Effector CD8-positive, alpha-beta T cell (primary cell): ENCODE measurements at regions not wholly inside any gene's neighbourhood (a gene's known extent, or its start where the extent isn't known, plus 50 kb on each side); places are given as distances from the start of the nearest gene placed in this dataset.

ENCODE experiments used
- DNase-seq: peaks from one replicate; lab custom pipeline; 2025; lab: John Stamatoyannopoulos, UW

DNA sequence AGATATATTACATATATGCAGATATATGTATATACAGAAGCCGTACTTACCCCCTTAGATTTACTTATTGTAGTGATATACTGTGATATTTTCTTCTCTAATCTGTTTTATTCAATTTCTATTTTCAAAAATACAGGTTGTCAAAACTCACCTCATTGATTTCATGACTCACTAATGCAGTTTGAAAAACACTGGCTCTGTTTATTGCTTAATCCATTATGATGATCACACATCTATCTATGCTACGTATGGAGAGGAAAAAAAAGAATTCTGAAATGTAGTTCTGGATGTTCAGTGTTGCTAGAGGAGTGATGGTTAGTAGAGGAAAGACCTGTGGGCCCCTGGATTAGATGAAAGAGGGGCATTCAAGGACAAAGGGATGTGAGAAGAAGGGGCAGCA lies 121.0 kb upstream of the RPS23 start:
- no peak for DNase-seq

- no peak for DNase-seq
Observed at GRCh38 chr5:82397741-82398320, 119.7 kb upstream of the RPS23 start.

DNA sequence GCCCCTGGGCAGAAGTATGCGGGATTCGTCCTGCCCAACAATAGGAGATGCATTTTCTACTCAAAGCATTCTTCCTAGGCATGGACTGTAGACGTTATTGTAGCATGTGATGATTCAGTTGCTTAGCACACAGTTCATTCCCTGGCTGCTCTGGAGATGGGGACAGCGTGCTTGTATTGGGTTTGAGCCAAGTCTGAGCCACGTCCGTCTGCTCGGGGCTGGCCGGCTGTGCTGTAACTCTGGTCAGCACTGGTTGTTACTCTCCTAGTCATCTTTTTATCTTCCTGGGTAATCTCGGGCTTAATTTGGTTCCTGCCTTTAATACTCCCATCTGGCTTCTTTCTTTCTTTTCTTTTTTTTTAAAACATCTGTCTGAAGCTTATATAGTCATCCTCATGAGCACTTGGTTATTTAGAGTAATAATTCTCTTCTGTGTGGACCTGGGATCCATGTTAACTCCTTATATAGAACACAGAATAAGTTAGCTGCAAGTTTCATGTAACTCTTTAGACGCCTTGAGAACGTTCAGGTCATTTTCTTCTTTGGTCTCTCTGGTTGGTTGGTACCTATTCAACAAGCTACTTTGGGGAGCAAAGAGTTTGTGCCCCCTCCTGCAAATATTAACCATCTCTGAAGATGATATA lies 118.8 kb upstream of the RPS23 start:
- DNase-seq: no peak

GRCh38 chr5:82396396-82396795 lies 118.2 kb upstream of the RPS23 start:
- DNase-seq: no peak

DNA sequence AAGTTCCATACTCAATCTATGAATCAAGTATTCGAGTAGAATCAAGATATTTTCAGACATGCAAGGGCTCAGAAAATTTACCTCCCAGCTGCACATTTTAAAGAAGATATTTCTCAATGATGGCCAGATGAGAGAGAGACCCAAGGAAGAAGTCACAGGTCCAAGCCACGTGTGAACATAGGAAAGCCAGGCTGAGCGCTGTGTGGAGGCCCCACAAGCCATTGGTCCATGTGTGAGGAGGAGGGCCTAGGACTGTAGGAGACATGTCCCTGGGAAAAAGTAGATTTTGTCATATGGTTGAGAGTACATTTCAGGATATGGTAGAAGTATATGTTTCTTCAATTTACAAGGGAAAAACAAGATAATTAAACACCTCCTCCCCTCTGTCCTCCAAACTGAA lies 115.8 kb upstream of the RPS23 start:
- no peak for DNase-seq

GRCh38 chr5:82390088-82390487 lies 111.9 kb upstream of the RPS23 start:
- no peak for DNase-seq

DNA sequence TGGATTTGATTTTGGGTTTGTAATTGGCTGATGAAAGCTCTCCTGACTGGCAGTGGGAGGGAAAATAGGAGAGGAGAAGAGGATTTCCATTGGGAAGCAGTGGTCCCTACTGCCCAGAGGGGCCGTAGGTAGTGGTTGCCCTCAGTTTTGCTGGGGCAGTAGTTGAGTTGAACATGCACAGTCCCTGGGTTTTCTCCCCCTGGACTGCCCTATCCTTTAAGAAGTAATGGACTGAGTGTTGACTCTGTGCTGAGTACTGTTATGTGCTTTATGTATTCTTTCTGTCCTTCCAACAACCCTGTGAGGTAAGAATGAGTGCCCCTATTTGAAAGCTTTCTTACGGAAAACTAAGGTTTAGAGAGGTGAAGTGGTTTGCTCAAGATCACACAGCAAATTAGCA lies 111.2 kb upstream of the RPS23 start:
- no peak for DNase-seq

- no peak for DNase-seq
Observed at GRCh38 chr5:82388181-82388580, 110.0 kb upstream of the RPS23 start.

DNA sequence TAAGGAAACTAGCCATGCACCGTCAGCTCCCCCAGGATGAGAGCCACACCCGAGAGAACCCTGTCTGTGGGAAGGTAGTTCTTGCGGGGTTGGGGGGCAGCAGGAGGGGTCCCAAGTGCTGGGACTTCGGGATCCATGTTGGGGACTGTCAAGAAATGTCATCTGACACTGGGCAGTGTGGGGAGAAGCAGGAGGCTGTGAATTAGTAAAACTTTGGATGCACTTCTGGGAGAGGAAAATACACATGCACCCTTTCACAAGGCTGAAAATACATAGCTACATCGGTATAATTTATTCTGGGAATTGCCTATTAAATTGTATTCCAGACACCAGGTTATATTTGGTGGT lies 109.6 kb upstream of the RPS23 start:
- DNase-seq: no peak

- no peak for DNase-seq
Observed at GRCh38 chr5:82387001-82387818, 109.1 kb upstream of the RPS23 start.

- no peak for DNase-seq
Observed at GRCh38 chr5:82386576-82386975, 108.4 kb upstream of the RPS23 start.

DNA sequence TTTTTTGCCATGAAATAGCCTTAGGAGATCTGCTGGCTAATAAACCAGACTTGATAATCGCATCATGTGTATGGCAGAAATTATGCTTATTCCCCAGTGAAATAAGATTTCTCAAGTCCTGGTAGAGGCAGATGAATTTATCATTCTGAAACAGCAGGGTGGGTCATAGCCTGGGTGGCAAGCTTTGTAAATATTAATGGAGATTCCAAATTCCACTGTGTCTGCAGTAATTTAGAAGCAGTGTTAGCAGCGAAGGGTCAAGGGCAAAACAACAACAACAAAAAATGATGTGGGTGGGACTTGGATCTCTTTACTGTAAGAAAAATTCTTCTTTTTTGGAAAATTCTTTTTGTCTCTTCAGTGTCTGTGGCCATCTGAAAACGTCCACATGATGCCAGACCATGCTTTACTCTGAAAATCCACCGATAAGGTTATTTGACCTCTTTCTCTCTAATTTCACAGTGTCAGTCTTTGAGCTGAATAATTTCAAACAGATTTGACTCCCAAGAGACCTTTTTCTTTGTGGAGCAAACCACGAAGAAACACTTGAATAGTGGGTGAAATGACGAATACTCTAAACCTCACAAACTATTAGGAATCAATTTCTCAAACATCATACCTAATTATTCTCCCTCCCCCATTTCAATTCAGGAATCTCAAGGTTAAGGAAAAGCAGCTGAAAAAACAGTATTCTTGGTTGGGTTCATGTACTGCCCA lies 106.0 kb upstream of the RPS23 start:
- DNase-seq: no peak

- no peak for DNase-seq
Observed at GRCh38 chr5:82381591-82381990, 103.4 kb upstream of the RPS23 start.

DNA sequence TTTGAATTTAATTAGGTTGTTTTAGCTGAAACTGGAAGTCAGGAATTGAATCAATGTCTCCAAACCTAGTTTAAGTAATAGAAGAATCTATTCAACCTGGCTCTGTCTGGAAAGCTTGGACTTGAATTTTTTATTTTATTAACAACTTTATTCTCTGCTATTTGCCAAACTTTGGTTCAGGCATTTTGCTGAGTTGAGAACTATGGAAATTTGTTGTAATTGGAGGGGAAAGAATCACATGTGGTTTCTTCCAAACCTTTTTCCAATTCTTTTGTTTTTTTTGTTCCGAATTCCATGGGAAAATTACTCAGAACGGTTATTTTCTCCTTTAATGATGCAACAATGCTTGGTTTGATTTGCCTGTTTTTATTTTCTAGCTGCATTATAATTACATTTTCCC lies 98.2 kb upstream of the RPS23 start:
- no peak for DNase-seq

DNA sequence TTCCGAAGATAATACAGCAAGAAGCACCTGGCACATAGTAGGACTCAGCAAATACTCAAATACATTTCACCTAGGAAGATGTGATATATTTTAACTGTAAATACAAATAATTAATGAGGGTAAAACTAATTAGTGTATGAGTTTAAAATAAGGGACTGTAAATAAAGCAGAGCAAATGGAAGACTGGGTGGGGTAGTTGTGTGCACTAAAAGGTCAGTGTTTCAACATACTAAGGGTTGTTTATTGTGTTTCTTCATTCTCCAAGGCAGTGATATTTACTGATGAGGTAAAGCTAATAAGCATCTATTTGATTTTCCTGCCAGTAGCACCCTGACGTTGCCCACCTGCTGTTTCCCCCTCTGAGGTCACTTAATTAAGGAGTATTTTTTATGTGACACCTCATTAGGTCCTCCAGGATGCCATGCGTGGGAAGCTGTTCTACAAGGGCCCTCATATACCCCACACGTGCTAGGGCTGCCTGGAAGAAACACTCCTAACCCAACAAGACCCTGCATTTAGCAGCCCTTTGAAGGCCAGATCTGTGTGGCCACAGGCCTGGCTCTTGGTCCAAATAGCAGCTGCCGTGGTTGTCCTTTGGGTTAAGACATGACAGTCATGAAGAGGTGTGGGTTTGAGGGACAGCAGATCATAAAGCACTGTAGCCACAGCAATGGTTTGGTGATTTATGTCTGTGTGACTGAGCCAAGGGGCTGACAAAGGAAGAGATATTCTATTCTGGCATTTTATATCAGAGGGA lies 97.5 kb upstream of the RPS23 start:
- DNase-seq: no peak

DNA sequence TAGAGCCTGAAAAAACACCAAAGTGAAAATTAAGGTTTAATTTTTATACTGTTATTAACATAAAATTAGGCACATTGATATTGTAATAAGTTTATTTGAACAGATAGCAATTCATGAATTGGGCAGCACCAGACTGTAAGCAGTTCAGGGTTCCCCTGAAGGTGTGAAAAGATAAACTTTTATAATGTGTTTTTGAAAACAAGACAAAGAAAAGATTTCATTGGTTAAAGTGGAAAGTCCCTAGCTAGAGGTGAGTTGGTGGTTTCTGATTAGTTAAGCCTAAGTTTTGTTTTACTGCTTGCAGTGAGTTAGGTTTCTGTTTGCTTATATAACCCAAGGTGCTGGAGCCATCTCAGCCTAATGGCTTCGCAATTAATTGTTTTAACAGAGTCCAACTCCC lies 96.5 kb upstream of the RPS23 start:
- no peak for DNase-seq

DNA sequence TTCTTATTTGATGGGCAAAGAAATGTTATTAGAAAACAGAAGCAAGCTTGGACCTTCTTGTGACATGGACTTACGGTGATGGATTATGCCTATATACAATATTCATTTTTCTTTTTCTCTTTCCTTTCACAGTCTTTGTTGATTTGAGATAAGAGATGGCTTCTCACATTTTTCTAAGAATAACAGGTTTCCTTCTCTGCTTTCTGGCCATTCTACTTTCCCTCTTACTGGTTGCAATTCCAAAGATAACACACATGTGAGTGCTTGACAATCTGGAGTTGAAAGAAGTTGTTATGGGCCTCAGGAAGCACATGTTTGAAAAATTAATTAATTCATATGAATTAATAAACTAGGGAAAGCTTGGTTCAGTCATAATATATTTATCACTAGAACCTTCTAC lies 89.8 kb upstream of the RPS23 start:
- DNase-seq: no peak

- DNase-seq: no peak
Observed at GRCh38 chr5:82365744-82366228, 87.6 kb upstream of the RPS23 start.

DNA sequence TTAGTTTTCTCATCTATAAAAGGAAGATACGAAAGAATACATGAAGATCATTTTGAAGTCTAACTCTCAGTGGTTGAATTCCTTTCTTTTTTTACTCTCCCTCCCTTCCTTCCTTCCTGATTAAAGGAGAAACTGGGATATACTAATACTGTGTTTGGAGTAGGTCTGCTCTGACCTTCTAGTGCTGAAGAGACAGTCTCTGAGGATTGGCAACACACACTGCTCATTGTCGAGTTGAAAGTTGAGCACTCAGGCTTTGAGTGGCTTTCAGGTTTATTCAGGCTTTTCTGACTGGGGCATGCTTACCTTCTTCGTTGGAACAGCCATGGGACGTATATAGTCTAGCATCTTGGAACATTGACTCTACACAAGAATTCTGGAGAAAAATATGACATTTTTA lies 86.9 kb upstream of the RPS23 start:
- DNase-seq: no peak

GRCh38 chr5:82364497-82364896 lies 86.3 kb upstream of the RPS23 start:
- DNase-seq: no peak

DNA sequence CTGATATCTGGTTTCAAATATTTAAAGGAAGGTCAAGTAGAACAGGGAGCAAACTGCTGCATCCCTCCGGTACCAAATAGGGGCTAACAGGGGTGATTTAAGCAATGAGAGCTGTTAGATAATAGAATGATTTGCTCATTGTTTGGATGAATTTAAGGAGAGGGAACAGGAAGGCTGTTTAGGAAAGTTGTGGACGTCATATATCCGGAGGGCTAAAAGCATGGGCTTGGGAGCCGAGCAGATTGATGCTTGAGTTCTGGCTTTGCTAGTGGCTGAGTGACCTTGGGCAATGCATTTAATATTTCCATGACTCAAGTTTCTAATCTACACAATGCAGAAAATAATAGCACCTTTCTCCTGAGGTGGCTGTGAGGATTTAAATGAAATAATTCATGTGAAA lies 85.4 kb upstream of the RPS23 start:
- no peak for DNase-seq

DNA sequence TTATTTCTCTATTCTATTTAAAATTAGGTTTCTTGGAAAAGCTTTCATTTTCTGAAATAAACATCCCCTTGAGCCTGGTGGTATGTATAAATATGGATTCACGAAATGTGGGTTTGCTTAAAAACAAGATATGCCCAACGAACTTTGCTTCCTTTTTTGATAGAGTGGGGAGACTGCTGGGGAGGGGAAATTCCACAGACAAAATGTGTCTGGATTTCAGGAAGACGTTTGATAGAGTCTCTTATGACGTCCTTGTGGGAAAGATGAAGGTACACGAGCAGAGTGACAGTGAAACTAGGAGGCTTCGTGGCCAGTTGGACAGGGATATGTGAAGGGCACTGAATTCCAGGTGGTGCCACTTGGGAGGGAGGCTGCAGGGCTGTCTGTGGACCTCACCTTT lies 84.5 kb upstream of the RPS23 start:
- no peak for DNase-seq
